ENCODE measurements at regions not wholly inside any gene's neighbourhood (a gene's known extent, or its start where the extent isn't known, plus 50 kb on each side); places are given as distances from the start of the nearest gene placed in this dataset.

DNA sequence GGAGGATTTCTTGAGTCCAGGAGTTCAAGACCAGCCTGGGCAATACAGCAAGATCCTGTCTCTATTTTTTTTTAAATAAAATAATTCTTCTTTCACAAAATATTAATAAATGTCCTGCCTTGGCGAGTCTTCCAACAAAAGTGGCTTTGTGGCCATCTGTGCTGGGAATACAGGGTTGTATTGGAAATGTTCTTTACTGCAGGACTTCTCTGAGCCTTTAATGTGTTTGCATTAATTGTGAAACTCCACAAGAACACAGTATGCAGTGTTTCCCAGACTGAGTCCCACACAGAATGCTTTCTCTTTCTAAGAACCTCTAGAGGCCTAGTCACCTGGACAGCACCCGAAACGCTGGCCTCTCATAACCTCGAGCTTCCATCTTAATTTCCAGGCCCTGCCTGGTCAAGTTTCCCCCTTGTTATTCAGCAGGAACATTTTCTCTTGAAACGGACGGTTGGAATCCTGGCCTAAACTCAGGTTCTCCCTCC is 85.4 kb upstream of the ARRDC4 start:
- TF ChIP-seq, protein P1, sequence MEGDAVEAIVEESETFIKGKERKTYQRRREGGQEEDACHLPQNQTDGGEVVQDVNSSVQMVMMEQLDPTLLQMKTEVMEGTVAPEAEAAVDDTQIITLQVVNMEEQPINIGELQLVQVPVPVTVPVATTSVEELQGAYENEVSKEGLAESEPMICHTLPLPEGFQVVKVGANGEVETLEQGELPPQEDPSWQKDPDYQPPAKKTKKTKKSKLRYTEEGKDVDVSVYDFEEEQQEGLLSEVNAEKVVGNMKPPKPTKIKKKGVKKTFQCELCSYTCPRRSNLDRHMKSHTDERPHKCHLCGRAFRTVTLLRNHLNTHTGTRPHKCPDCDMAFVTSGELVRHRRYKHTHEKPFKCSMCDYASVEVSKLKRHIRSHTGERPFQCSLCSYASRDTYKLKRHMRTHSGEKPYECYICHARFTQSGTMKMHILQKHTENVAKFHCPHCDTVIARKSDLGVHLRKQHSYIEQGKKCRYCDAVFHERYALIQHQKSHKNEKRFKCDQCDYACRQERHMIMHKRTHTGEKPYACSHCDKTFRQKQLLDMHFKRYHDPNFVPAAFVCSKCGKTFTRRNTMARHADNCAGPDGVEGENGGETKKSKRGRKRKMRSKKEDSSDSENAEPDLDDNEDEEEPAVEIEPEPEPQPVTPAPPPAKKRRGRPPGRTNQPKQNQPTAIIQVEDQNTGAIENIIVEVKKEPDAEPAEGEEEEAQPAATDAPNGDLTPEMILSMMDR (IDR thresholded peaks at IDR 0.05; ENCODE audit: low read length) = no peak
- TF ChIP-seq EZH2 (optimal IDR thresholded peaks at IDR 0.05; ENCODE audit: low read depth, low read length) (no peak), EZH2phosphoT487 (IDR thresholded peaks at IDR 0.05; ENCODE audit: low read length) (no peak)

Data from MM.1S (cell line).